Cardiac muscle cell (in vitro differentiated cells and primary cell): ENCODE measurements at regions not wholly inside any gene's neighbourhood (a gene's known extent, or its start where the extent isn't known, plus 50 kb on each side); places are given as distances from the start of the nearest gene placed in this dataset.

Experiments used
- DNase-seq, 2 donors: peaks; one replicate each; pipeline versions ENCODE4 v3.0.0 to v3.0.0-alpha.2; 2010 to 2017; ENCODE audit warnings: low read depth in 1 of 2, low spot score in 1 of 2
- H3K27ac ChIP-seq: fragments of 200-600 bp; sonication (generic); 2 replicates; pipeline ENCODE4 v1.5.1; 2016
- H3K27me3 ChIP-seq: fragments of 200-600 bp; sonication (generic); 2 replicates; pipeline ENCODE4 v1.6.0; 2016; ENCODE audit warnings: control low read depth
- H3K36me3 ChIP-seq: fragments of 200-600 bp; sonication (generic); 2 replicates; pipeline ENCODE4 v1.5.1; 2016; ENCODE audit warnings: control low read depth
- H3K4me1 ChIP-seq: fragments of 200-600 bp; sonication (generic); 2 replicates; pipeline ENCODE4 v1.8.1; 2017; ENCODE audit warnings: low read depth, mild to moderate bottlenecking, mixed run types
- H3K4me3 ChIP-seq: fragments of 200-600 bp; sonication (generic); 2 replicates; pipeline ENCODE4 v1.5.1; 2016; ENCODE audit warnings: mild to moderate bottlenecking
- H3K9me3 ChIP-seq: fragments of 200-600 bp; sonication (generic); 2 replicates; pipeline ENCODE4 v1.5.1; 2017; ENCODE audit warnings: low read depth, mild to moderate bottlenecking, control low read depth
- CTCF ChIP-seq: IDR thresholded peaks from 2 replicates; pipeline ENCODE4 v1.5.1; 2012; ENCODE audit warnings: low read depth, mild to moderate bottlenecking, low read length

- no peaks in the 10 kb centered on the region for H3K27me3 ChIP-seq
- TF ChIP-seq CTCF, result peak; percentile 2
Measured at GRCh38 chr5:123273984-123274383, 149.2 kb downstream of the CEP120 start.

GRCh38 chr5:123273095-123273494 is 150.1 kb downstream of the CEP120 start:
- Histone ChIP-seq H3K4me1 (peaks cover 20% of the 10 kb centered on the region), H3K36me3 (no peaks in the 10 kb centered on the region), H3K9me3 (no peaks in the 10 kb centered on the region), H3K27me3 (no peaks in the 10 kb centered on the region), H3K4me3 (no peak overlapping the region), H3K27ac (no peak overlapping the region)
- TF ChIP-seq CTCF, result no peak
- no peak for DNase-seq

More at GRCh38 chr5:123273984-123274383, 149.2 kb downstream of the CEP120 start:
- no peak for DNase-seq
- peaks cover 20% of the 10 kb centered on the region for H3K4me1 ChIP-seq
- no peaks in the 10 kb centered on the region for H3K9me3 ChIP-seq
- no peak overlapping the region for H3K27ac ChIP-seq
- H3K36me3 ChIP-seq, result no peaks in the 10 kb centered on the region
- H3K4me3 ChIP-seq, result no peak overlapping the region

- Histone ChIP-seq H3K27me3 (no peaks in the 10 kb centered on the region), H3K4me3 (no peak overlapping the region), H3K4me1 (no peaks in the 10 kb centered on the region), H3K9me3 (no peaks in the 10 kb centered on the region), H3K27ac (no peak overlapping the region), H3K36me3 (no peaks in the 10 kb centered on the region)
- no peak for TF ChIP-seq CTCF
- DNase-seq, result no peak
Measured at GRCh38 chr5:123269851-123270250, 153.4 kb downstream of the CEP120 start.

GRCh38 chr5:123269436-123269835 is 153.8 kb downstream of the CEP120 start:
- Histone ChIP-seq H3K4me1 (no peaks in the 10 kb centered on the region), H3K9me3 (no peaks in the 10 kb centered on the region), H3K27ac (no peak overlapping the region), H3K36me3 (no peaks in the 10 kb centered on the region), H3K27me3 (no peaks in the 10 kb centered on the region), H3K4me3 (no peak overlapping the region)
- TF ChIP-seq CTCF, result no peak
- no peak for DNase-seq

GRCh38 chr5:123266365-123266764 is 156.8 kb downstream of the CEP120 start:
- Histone ChIP-seq H3K4me3 (no peak overlapping the region), H3K9me3 (no peaks in the 10 kb centered on the region), H3K36me3 (no peaks in the 10 kb centered on the region), H3K27ac (no peak overlapping the region), H3K27me3 (no peaks in the 10 kb centered on the region), H3K4me1 (no peaks in the 10 kb centered on the region)
- TF ChIP-seq CTCF, result no peak
- no peak for DNase-seq

GRCh38 chr5:123265551-123265950 is 157.7 kb downstream of the CEP120 start:
- Histone ChIP-seq H3K27me3 (no peaks in the 10 kb centered on the region), H3K4me1 (no peaks in the 10 kb centered on the region), H3K9me3 (no peaks in the 10 kb centered on the region), H3K27ac (no peak overlapping the region), H3K4me3 (no peak overlapping the region), H3K36me3 (no peaks in the 10 kb centered on the region)
- no peak for TF ChIP-seq CTCF
- peak in 1 of 2 donors; percentile 54 for DNase-seq
